GM12878 (cell line): ENCODE measurements at regions not wholly inside any gene's neighbourhood (a gene's known extent, or its start where the extent isn't known, plus 50 kb on each side); places are given as distances from the start of the nearest gene placed in this dataset.

Source experiments
- ATAC-seq: fragments of 200-7000 bp; cut with Tn5 transposase; 3 replicates; pipeline ENCODE4 v1.9.1; 2020; ENCODE audit warnings: mild to moderate bottlenecking, moderate library complexity
- BruUV-seq: library from RNA; stranded (reverse); fragments of 400-500 nt; replicated peaks from 2 replicates; lab custom pipeline; 2021; lab: Mats Ljungman, UMichigan
- CTCF ChIA-PET: fragments of 300-600 bp; sonication (Branson Sonifier 250); formaldehyde crosslinking; extraction: SDS; loops from one replicate; lab custom pipeline; 2021; ENCODE audit warnings: inconsistent platforms; lab: Yijun Ruan, JAX
- POLR2A ChIA-PET: fragments of 350-600 bp; formaldehyde crosslinking; extraction: SDS; loops from one replicate; lab custom pipeline; 2021; ENCODE audit warnings: inconsistent platforms; lab: Charles Lee
- RAD21 ChIA-PET: fragments of 300-600 bp; sonication (Branson Sonifier 250); formaldehyde crosslinking; loops from one replicate; lab custom pipeline; 2023; ENCODE audit warnings: antibody characterized with exemption; ENCODE audit not compliant: unreplicated experiment; lab: Charles Lee
- SMC1A ChIA-PET: fragments of 300-600 bp; sonication (Branson Sonifier 250); formaldehyde crosslinking; loops from one replicate; lab custom pipeline; 2023; ENCODE audit not compliant: unreplicated experiment, uncharacterized antibody; lab: Charles Lee
- DNase-seq: peaks from one replicate; pipeline ENCODE4 v3.0.0-alpha.2; 2011; ENCODE audit warnings: low read depth, low spot score
- FAIRE-seq: peaks from 3 replicates; lab custom pipeline; 2011; peaks lifted over from hg19 to GRCh38; lab: Jason Lieb, UNC
- H2AFZ ChIP-seq: 2 replicates; pipeline ENCODE4 v1.6.0; 2011; ENCODE audit warnings: low read depth, low read length, control low read depth; ENCODE audit not compliant: control insufficient read depth
- H3K27ac ChIP-seq: 2 replicates; pipeline ENCODE4 v1.5.1; 2011; ENCODE audit warnings: control low read depth; ENCODE audit not compliant: control insufficient read depth, insufficient read depth
- H3K27me3 ChIP-seq, 2 experiments: replicated peaks in 1 of 2; 2 replicates each; pipeline versions ENCODE4 v1.6.0 to v1.6.1; 2011; ENCODE audit warnings: low read length in 1 of 2; ENCODE audit not compliant: control insufficient read depth in 2 of 2, insufficient read depth in 2 of 2
- H3K36me3 ChIP-seq, 2 experiments: 2 replicates each; pipeline ENCODE4 v1.5.1; 2011; ENCODE audit warnings: low read length in 1 of 2; ENCODE audit not compliant: control insufficient read depth in 2 of 2, insufficient read depth in 2 of 2
- H3K4me1 ChIP-seq: 2 replicates; pipeline ENCODE4 v1.6.1; 2011; ENCODE audit warnings: mild to moderate bottlenecking, low read length, moderate library complexity, mixed read lengths; ENCODE audit not compliant: control insufficient read depth, insufficient read depth
- H3K4me2 ChIP-seq: 2 replicates; pipeline ENCODE4 v1.6.0; 2011; ENCODE audit warnings: control low read depth; ENCODE audit not compliant: control insufficient read depth, insufficient read depth
- H3K4me3 ChIP-seq: fragments of 200-600 bp; sonication (generic); 2 replicates; pipeline ENCODE4 v1.5.1; 2016
- H3K79me2 ChIP-seq: 2 replicates; pipeline ENCODE4 v1.6.0; 2011; ENCODE audit warnings: low read length; ENCODE audit not compliant: control insufficient read depth, insufficient read depth
- H3K9ac ChIP-seq: 2 replicates; pipeline ENCODE4 v1.8.0; 2011; ENCODE audit warnings: low read length, control low read depth, mixed read lengths; ENCODE audit not compliant: control insufficient read depth, insufficient read depth
- H3K9me3 ChIP-seq: replicated peaks from 3 replicates; pipeline ENCODE4 v1.5.1; 2011; ENCODE audit warnings: mild to moderate bottlenecking, low read length; ENCODE audit not compliant: control insufficient read depth, insufficient read depth
- H4K20me1 ChIP-seq: 2 replicates; pipeline ENCODE4 v1.6.0; 2011; ENCODE audit not compliant: control insufficient read depth, insufficient read depth
- BACH1 ChIP-seq: fragments of 450-650 bp; IDR thresholded peaks from 2 replicates; pipeline ENCODE4 v1.6.1; 2017; ENCODE audit warnings: mild to moderate bottlenecking, borderline replicate concordance
- ESRRA ChIP-seq: IDR thresholded peaks from 2 replicates; pipeline ENCODE4 v1.6.1; 2012; ENCODE audit warnings: mild to moderate bottlenecking, low read length, improper control_type of control experiment
- ETV6 ChIP-seq, 2 experiments: fragments of 450-650 bp in 1 of 2; IDR thresholded peaks in 1 of 2; conservative IDR thresholded peaks in 1 of 2; 2 replicates each; pipeline ENCODE4 v1.6.1; 2014; ENCODE audit warnings: antibody characterized with exemption in 1 of 2, borderline replicate concordance in 1 of 2, low read depth in 1 of 2, mild to moderate bottlenecking in 1 of 2, moderate library complexity in 1 of 2
- IKZF1 ChIP-seq: fragments of 450-650 bp; conservative IDR thresholded peaks from 2 replicates; pipeline ENCODE4 v1.6.1; 2017; ENCODE audit warnings: antibody characterized with exemption, mild to moderate bottlenecking
- IRF3 ChIP-seq: fragments of 450-650 bp; IDR thresholded peaks from 2 replicates; pipeline ENCODE4 v1.6.1; 2014; ENCODE audit warnings: mild to moderate bottlenecking
- MEF2B ChIP-seq: fragments of 450-650 bp; IDR thresholded peaks from 2 replicates; pipeline ENCODE4 v1.6.1; 2018; ENCODE audit warnings: mild to moderate bottlenecking, moderate library complexity; ENCODE audit not compliant: partially characterized antibody, poor library complexity, severe bottlenecking
- MYB ChIP-seq: fragments of 150-350 bp; IDR thresholded peaks from 2 replicates; pipeline ENCODE4 v1.6.1; 2014; ENCODE audit warnings: mild to moderate bottlenecking, low read depth, low read length, borderline replicate concordance
- NFIC ChIP-seq: IDR thresholded peaks from 2 replicates; pipeline ENCODE4 v1.6.1; 2012; ENCODE audit warnings: low read depth, mild to moderate bottlenecking, inconsistent platforms, low read length, moderate library complexity
- PBX3 ChIP-seq: IDR thresholded peaks from 2 replicates; pipeline ENCODE4 v1.6.1; 2011; ENCODE audit warnings: mild to moderate bottlenecking, low read depth, low read length, moderate library complexity; ENCODE audit not compliant: insufficient replicate concordance
- POLR2AphosphoS5 ChIP-seq: IDR thresholded peaks from 2 replicates; pipeline ENCODE4 v1.6.1; 2011; ENCODE audit warnings: mild to moderate bottlenecking, low read length, inconsistent platforms
- RAD21 ChIP-seq: IDR thresholded peaks from 2 replicates; pipeline ENCODE4 v1.6.1; 2011; ENCODE audit warnings: mild to moderate bottlenecking, low read depth, low read length, moderate library complexity; ENCODE audit not compliant: insufficient read depth
- REST ChIP-seq: IDR thresholded peaks from 2 replicates; pipeline ENCODE4 v1.6.1; 2012; ENCODE audit warnings: mild to moderate bottlenecking, low read depth, low read length
- SMC3 ChIP-seq: IDR thresholded peaks from 2 replicates; pipeline ENCODE4 v1.6.1; 2011; ENCODE audit warnings: low read length, improper control_type of control experiment, borderline replicate concordance
- SPI1 ChIP-seq: IDR thresholded peaks from 2 replicates; pipeline ENCODE4 v1.6.1; 2011; ENCODE audit warnings: low read depth, mild to moderate bottlenecking, low read length, moderate library complexity, borderline replicate concordance; ENCODE audit not compliant: insufficient read depth
- SUPT20H ChIP-seq: IDR thresholded peaks from 2 replicates; pipeline ENCODE4 v1.6.1; 2011; ENCODE audit warnings: low read depth, mild to moderate bottlenecking, low read length, moderate library complexity, borderline replicate concordance; ENCODE audit not compliant: control insufficient read depth
- ZNF622 ChIP-seq: fragments of 450-650 bp; IDR thresholded peaks from 2 replicates; pipeline ENCODE4 v1.6.1; 2017; ENCODE audit warnings: mild to moderate bottlenecking, inconsistent platforms
- WGBS: methylation state at CpG from one replicate; pipeline ENCODE4 v1.1.6; 2016; ENCODE audit warnings: low lambda C conversion rate; ENCODE audit not compliant: insufficient replicate concordance, insufficient coverage; ENCODE audit errors: missing lambda C conversion rate; 5-methylcytosine and 5-hydroxymethylcytosine counted together
- in situ Hi-C: fragments of 300-500 bp; cut with MboI; formaldehyde crosslinking; loops from 9 replicates; pipeline ENCODE4 v1.14.3; 2018; ENCODE audit warnings: mixed read lengths
- intact Hi-C: fragments of 100-400 bp; cut with micrococcal nuclease; formaldehyde crosslinking; loops from one replicate; pipeline ENCODE4 v1.14.2; 2022; ENCODE audit not compliant: unreplicated experiment

- FAIRE-seq (no peak), ATAC-seq (no peak), DNase-seq (no peak)
- Histone ChIP-seq H3K4me3 (no peak overlapping the region), H3K36me3 (no peaks in the 10 kb centered on the region), H3K4me1 (no peaks in the 10 kb centered on the region), H3K9me3 (no peaks in the 10 kb centered on the region), H3K9ac (no peak overlapping the region), H3K4me2 (no peak overlapping the region), H3K27ac (no peak overlapping the region), H4K20me1 (no peaks in the 10 kb centered on the region), H2AFZ (no peak overlapping the region), H3K79me2 (no peaks in the 10 kb centered on the region), H3K27me3 (no peaks in the 10 kb centered on the region)
- in situ Hi-C loops (no loop called here), intact Hi-C loops (no loop called here)
- BruUV-seq, result no TSS peak
- SMC1A ChIA-PET, result interaction anchor here (0.7 kb wide), 1 partner anchor 27 kb away, joined by 3 read pairs; no protein-coding TSS in a partner anchor
- WGBS, result 59% methylated on average over 1 of the region's 1 CpG
- RAD21 ChIA-PET, result no interaction called here
- TF ChIP-seq SPI1 (no peak), NFIC (no peak), RAD21 (no peak), ETV6 (conservative IDR thresholded peaks at IDR 0.05 in 1 of 2, IDR thresholded peaks at IDR 0.05 in 1 of 2; ENCODE audit: borderline replicate concordance in 1 of 2, low read depth in 1 of 2) (no peak), SUPT20H (no peak), BACH1 (no peak), SMC3 (no peak), PBX3 (no peak), REST (no peak), POLR2AphosphoS5 (no peak), MYB (no peak), ZNF622 (no peak), MEF2B (no peak), IRF3 (no peak), IKZF1 (no peak), ESRRA (no peak)
- TF ChIP-seq, all 136 proteins: peak for 0
- CTCF ChIA-PET, result no interaction called here
- POLR2A ChIA-PET, result no interaction called here
Observed at GRCh38 chr2:145329971-145330370, 810.1 kb upstream of the ZEB2 start.
